NT2/D1 (cell line): ENCODE measurements at regions not wholly inside any gene's neighbourhood (a gene's known extent, or its start where the extent isn't known, plus 50 kb on each side); places are given as distances from the start of the nearest gene placed in this dataset.

Experiments
- DNase-seq: peaks from one replicate; pipeline ENCODE4 v3.0.0-alpha.2; 2011; ENCODE audit warnings: low read depth, low spot score
- H3K27me3 ChIP-seq: 2 replicates; pipeline ENCODE4 v1.6.0; 2011; ENCODE audit warnings: mild to moderate bottlenecking; ENCODE audit not compliant: insufficient read length, insufficient read depth
- H3K36me3 ChIP-seq: 2 replicates; pipeline ENCODE4 v1.6.1; 2011; ENCODE audit warnings: mild to moderate bottlenecking, low read length, mixed read lengths; ENCODE audit not compliant: insufficient read depth, insufficient read length
- H3K4me1 ChIP-seq: 2 replicates; pipeline ENCODE4 v1.5.1; 2011; ENCODE audit not compliant: insufficient read depth, insufficient read length
- H3K4me3 ChIP-seq: 2 replicates; pipeline ENCODE4 v1.5.1; 2011; ENCODE audit warnings: low read depth; ENCODE audit not compliant: insufficient read length
- H3K9ac ChIP-seq: 2 replicates; pipeline ENCODE4 v1.6.0; 2011; ENCODE audit warnings: low read depth; ENCODE audit not compliant: insufficient read length
- H3K9me3 ChIP-seq: 2 replicates; pipeline ENCODE4 v1.5.1; 2011; ENCODE audit warnings: mild to moderate bottlenecking, low read length; ENCODE audit not compliant: insufficient read depth
- SUZ12 ChIP-seq: IDR thresholded peaks from 2 replicates; pipeline ENCODE4 v1.6.1; 2011; ENCODE audit not compliant: insufficient read length, insufficient read depth; ENCODE audit errors: extremely low read depth
- YY1 ChIP-seq: IDR thresholded peaks from 2 replicates; pipeline ENCODE4 v1.6.1; 2011; ENCODE audit not compliant: insufficient read length, insufficient read depth
- ZNF274 ChIP-seq: IDR thresholded peaks from 2 replicates; pipeline ENCODE4 v1.6.1; 2011; ENCODE audit warnings: mild to moderate bottlenecking, low read depth, low read length

DNA sequence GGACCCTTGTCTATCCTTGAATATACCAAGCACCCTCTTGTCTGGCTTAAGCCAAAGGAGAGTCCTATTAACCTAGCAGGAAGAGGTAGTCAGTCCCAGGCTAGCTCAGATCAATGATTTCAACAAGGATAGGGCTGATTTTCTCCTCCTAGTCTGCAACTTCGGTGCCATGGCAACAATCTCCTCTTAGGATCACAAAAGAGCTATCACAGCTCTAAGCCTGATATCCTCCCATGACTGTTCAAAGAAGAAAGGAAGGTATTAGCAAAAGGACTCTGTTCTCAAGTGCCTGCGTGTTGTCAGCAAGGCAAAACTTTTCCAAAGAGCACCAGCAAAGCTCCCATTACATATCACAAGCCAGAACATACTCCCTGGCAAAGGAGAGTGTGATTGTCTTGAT lies 58.7 kb upstream of the DDX18 start:
- 0 out of 2 replicates have a peak, but pooled peaks cover 8% of the 10 kb centered on the region for H3K9me3 ChIP-seq
- no peaks in the 10 kb centered on the region for H3K27me3 ChIP-seq
- H3K9ac ChIP-seq: no peak overlapping the region
- no peaks in the 10 kb centered on the region for H3K4me1 ChIP-seq
- no peak for DNase-seq
- H3K36me3 ChIP-seq: no peaks in the 10 kb centered on the region
- TF ChIP-seq YY1 (no peak), SUZ12 (no peak), ZNF274 (no peak)
- no peak overlapping the region for H3K4me3 ChIP-seq

DNA sequence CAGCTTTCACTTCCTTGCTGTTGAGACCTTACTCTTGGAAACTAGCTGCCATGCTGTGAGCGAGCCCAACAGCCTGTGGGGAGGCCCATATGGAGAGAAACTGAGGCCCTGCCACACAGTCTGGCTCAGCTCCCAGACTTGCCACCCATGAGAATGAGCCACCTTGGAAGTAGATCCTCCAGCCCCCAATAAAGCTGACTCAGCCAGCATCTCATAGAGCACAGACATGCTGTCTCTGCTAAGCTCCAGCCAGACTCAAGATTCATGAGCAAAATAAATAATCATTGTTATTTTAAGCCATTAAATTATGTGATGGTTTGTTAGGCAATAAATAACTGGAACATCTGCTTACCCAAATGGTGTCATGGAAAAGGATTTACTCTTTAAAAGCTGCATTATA lies 53.6 kb upstream of the DDX18 start:
- DNase-seq: no peak
- Histone ChIP-seq H3K9ac (no peak overlapping the region), H3K9me3 (no peaks in the 10 kb centered on the region), H3K36me3 (no peaks in the 10 kb centered on the region), H3K4me1 (no peaks in the 10 kb centered on the region), H3K27me3 (no peaks in the 10 kb centered on the region), H3K4me3 (no peak overlapping the region)
- no peak for TF ChIP-seq YY1
- TF ChIP-seq SUZ12: no peak
- TF ChIP-seq ZNF274: no peak

GRCh38 chr2:117762454-117762853 lies 52.0 kb upstream of the DDX18 start:
- Histone ChIP-seq H3K9ac (no peak overlapping the region), H3K4me1 (no peaks in the 10 kb centered on the region)
- TF ChIP-seq ZNF274 (no peak), SUZ12 (no peak), YY1 (no peak)

GRCh38 chr2:117763804-117764203 lies 50.7 kb upstream of the DDX18 start:
- Histone ChIP-seq H3K4me1 (no peaks in the 10 kb centered on the region), H3K9me3 (no peaks in the 10 kb centered on the region), H3K36me3 (no peaks in the 10 kb centered on the region), H3K4me3 (no peak overlapping the region), H3K9ac (no peak overlapping the region), H3K27me3 (no peaks in the 10 kb centered on the region)
- TF ChIP-seq YY1: no peak
- TF ChIP-seq SUZ12: no peak
- no peak for TF ChIP-seq ZNF274
- DNase-seq: no peak

More at GRCh38 chr2:117762454-117762853, 52.0 kb upstream of the DDX18 start:
- Histone ChIP-seq H3K27me3 (no peaks in the 10 kb centered on the region), H3K9me3 (no peaks in the 10 kb centered on the region), H3K36me3 (no peaks in the 10 kb centered on the region), H3K4me3 (no peak overlapping the region)
- DNase-seq: no peak
